ENCODE measurements at regions not wholly inside any gene's neighbourhood (a gene's known extent, or its start where the extent isn't known, plus 50 kb on each side); places are given as distances from the start of the nearest gene placed in this dataset.

DNA sequence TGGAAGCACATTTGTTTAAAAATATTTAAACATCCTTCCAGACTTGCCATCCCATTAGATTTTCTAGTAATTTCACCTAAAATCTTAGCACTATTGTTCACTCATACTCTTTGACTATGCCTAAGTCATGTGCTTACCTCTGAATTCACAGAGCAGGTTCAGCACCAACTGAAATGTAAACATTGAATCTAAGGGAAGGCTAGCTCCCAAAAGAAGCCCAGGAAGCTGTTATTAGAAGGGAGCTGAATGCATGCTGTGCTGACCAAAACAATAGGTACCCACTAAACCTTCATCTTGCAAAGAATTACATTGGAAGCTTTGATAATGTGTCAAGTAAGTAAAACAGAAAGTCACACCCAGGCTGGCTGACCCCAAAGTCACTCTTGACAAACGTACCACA, 571.3 kb downstream of the GABRG2 start:
- 38% methylated on average over 1 of the region's 1 CpG for WGBS
- Histone ChIP-seq H3K4me3 (no peak overlapping the region), H3K4me1 (no peaks in the 10 kb centered on the region), H3K27me3 (no peaks in the 10 kb centered on the region), H3K9me3 (peaks cover 10% of the 10 kb centered on the region), H3K36me3 (no peaks in the 10 kb centered on the region), H3K27ac (no peak overlapping the region)
- TF ChIP-seq, protein P1, sequence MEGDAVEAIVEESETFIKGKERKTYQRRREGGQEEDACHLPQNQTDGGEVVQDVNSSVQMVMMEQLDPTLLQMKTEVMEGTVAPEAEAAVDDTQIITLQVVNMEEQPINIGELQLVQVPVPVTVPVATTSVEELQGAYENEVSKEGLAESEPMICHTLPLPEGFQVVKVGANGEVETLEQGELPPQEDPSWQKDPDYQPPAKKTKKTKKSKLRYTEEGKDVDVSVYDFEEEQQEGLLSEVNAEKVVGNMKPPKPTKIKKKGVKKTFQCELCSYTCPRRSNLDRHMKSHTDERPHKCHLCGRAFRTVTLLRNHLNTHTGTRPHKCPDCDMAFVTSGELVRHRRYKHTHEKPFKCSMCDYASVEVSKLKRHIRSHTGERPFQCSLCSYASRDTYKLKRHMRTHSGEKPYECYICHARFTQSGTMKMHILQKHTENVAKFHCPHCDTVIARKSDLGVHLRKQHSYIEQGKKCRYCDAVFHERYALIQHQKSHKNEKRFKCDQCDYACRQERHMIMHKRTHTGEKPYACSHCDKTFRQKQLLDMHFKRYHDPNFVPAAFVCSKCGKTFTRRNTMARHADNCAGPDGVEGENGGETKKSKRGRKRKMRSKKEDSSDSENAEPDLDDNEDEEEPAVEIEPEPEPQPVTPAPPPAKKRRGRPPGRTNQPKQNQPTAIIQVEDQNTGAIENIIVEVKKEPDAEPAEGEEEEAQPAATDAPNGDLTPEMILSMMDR (IDR thresholded peaks at IDR 0.05): no peak
- TF ChIP-seq POLR2AphosphoS5 (IDR thresholded peaks at IDR 0.05) (no peak), POLR2A (IDR thresholded peaks at IDR 0.05) (no peak), EP300 (IDR thresholded peaks at IDR 0.05) (no peak)
- DNase-seq (ENCODE audit: low spot score in 2 of 2): no peak

DNA sequence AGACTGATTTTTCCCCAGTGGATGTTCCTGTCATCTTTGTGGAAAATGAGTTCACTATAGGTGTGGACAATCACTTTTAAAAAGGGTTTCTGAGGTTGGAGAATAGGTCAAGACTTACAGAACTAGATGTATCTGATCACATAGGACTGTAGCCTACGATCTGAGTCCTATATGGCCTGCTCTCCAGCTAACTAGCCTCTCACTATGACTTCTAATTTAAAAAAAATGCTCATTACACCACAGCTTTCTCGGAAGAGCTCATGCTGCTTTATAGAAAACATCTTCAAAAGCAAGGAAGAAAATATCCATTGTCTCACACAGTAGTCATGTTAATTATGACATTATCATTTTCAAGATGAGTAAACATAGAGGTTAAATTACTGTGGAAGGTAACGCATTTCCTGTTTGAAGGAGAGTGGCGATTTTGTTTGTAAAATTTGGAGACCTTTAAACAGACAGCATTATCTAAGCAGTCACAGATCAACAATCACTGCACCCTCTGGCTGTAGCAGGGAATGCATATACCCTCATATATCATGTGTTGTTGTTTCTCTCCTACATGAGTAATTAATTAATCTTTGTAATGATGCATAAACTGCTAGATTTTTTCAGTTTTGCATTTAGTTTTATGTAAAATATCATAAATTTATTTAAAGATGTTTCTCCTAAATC, 573.7 kb downstream of the GABRG2 start:
- Histone ChIP-seq H3K4me1 (no peaks in the 10 kb centered on the region), H3K27ac (no peak overlapping the region), H3K4me3 (no peak overlapping the region), H3K36me3 (no peaks in the 10 kb centered on the region), H3K9me3 (no peaks in the 10 kb centered on the region), H3K27me3 (no peaks in the 10 kb centered on the region)
- no peak for DNase-seq (ENCODE audit: low spot score in 2 of 2)
- no peak for TF ChIP-seq EP300 (IDR thresholded peaks at IDR 0.05)
- no peak for TF ChIP-seq POLR2A (IDR thresholded peaks at IDR 0.05)
- TF ChIP-seq, protein P1 (IDR thresholded peaks at IDR 0.05): no peak
- no peak for TF ChIP-seq POLR2AphosphoS5 (IDR thresholded peaks at IDR 0.05)
- WGBS: 39% methylated on average over 4 of the region's 4 CpGs

DNA sequence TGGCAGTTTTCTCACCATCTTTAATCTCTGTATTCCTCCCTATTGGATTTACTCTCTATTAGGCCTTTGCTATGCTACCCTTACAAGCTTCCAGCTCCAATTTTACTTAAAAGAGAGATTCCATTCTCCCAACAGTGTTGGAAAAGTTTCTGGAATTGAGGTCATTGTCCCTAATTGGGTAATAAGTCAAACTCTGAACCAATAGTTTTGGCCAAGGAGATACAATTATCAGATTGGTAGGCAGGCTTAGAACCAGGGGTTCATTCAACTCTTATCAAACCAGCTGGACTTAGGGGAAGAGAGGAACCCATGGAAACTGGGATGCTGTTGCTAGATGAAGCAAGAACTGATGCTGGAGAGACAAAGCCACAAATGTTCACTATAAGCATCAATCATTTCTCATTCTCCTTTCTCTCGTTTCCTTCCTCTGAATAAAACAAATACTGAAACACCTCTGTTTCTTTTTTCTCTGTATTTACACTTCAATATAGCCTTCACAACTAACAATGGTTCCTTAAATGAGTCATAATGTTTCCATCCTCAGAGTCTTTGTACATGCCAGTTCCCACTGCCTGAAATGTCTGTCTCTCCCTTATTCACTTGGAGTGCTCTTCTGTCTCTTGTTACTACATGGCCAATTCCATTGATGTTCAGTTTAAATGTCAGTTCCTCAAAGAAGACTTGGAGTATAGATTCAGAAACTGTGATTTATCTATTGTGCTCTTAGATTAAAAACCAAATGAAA, 587.3 kb downstream of the GABRG2 start:
- H3K27ac ChIP-seq: no peak overlapping the region
- WGBS: 61% methylated on average over 1 of the region's 1 CpG
- H3K4me3 ChIP-seq: no peak overlapping the region
- H3K9me3 ChIP-seq: peaks cover 3% of the 10 kb centered on the region
- H3K27me3 ChIP-seq: no peaks in the 10 kb centered on the region
- H3K36me3 ChIP-seq: no peaks in the 10 kb centered on the region
- no peak for TF ChIP-seq POLR2AphosphoS5 (IDR thresholded peaks at IDR 0.05)
- TF ChIP-seq, protein P1 (IDR thresholded peaks at IDR 0.05): no peak
- TF ChIP-seq POLR2A (IDR thresholded peaks at IDR 0.05): no peak
- no peak for TF ChIP-seq EP300 (IDR thresholded peaks at IDR 0.05)
- no peak for DNase-seq (ENCODE audit: low spot score in 2 of 2)
- no peaks in the 10 kb centered on the region for H3K4me1 ChIP-seq

DNA sequence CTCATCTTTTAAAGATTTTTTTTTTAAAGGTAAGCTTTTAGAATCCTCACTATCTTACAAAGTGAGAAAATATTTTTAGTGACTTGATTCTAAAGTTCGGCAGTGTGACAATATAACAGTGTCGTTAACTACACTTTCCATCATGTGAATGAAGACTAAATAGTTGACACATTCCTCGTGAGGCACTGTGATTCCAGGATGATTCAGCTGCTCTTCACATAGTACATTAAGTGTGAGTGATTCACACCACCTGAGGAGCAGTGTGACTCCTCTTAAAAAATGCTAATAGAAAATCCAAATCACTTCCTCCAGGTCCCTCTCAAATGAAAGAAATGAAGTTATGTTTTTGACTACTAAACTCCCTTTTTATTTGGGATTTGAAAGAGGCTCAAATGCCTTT, 589.5 kb downstream of the GABRG2 start:
- no peak overlapping the region for H3K4me3 ChIP-seq
- no peak for DNase-seq (ENCODE audit: low spot score in 2 of 2)
- H3K27ac ChIP-seq: no peak overlapping the region
- no peaks in the 10 kb centered on the region for H3K36me3 ChIP-seq
- 74% methylated on average over 3 of the region's 3 CpGs for WGBS
- H3K4me1 ChIP-seq: no peaks in the 10 kb centered on the region
- TF ChIP-seq POLR2AphosphoS5 (IDR thresholded peaks at IDR 0.05) (no peak), EP300 (IDR thresholded peaks at IDR 0.05) (no peak), POLR2A (IDR thresholded peaks at IDR 0.05) (no peak)
- TF ChIP-seq, protein P1 (IDR thresholded peaks at IDR 0.05): no peak
- H3K27me3 ChIP-seq: no peaks in the 10 kb centered on the region
- H3K9me3 ChIP-seq: peaks cover 3% of the 10 kb centered on the region

DNA sequence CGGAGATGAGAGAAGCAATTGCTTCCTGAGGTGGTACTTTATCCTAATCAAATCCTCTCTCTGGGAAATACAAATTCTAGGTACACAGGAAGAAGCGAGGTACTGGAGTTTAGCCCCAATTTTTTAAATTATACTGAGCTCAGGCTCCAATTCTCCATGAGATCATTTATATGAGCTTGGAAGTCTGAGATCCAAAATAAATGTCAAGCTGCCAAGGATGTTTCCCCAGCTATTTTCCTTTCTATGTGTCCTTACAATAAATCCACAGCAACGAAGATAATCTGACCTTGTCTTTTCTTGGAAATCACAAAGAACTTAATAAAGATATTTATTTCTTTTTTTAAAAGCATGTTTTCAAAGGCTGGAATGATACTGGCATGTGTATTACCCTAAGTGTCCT, 597.3 kb downstream of the GABRG2 start:
- Histone ChIP-seq H3K27ac (no peak overlapping the region), H3K4me3 (no peak overlapping the region), H3K36me3 (no peaks in the 10 kb centered on the region), H3K9me3 (peaks cover 1% of the 10 kb centered on the region), H3K27me3 (no peaks in the 10 kb centered on the region), H3K4me1 (no peaks in the 10 kb centered on the region)
- TF ChIP-seq POLR2A (IDR thresholded peaks at IDR 0.05): no peak
- no peak for TF ChIP-seq POLR2AphosphoS5 (IDR thresholded peaks at IDR 0.05)
- TF ChIP-seq, protein P1 (IDR thresholded peaks at IDR 0.05): no peak
- no peak for TF ChIP-seq EP300 (IDR thresholded peaks at IDR 0.05)
- no peak for DNase-seq (ENCODE audit: low spot score in 2 of 2)
- 79% methylated on average over 3 of the region's 3 CpGs for WGBS
